ENCODE measurements at regions not wholly inside any gene's neighbourhood (a gene's known extent, or its start where the extent isn't known, plus 50 kb on each side); places are given as distances from the start of the nearest gene placed in this dataset.

DNA sequence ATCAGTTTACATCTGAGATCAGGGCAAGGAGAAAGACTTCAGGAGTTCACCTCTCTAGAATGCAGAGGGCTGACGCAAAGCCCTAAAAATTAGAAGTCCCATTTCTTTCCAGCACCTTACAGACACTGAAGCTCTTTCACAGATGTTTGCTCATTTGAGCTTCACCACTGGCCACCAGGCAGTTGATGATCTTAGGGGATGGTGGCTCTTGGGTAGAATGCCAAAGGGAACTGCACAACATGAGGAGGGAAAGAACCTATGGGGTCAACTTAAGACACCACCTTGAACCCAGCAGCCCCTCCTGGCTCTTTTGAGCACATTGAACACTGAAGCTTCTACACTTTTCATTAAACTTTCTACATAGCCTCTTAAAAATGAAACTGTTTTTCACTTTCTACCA is 390.3 kb upstream of the CELF2 start:
- DNase-seq (ENCODE audit: low read depth in 1 of 2, low spot score in 1 of 2) = no peak

DNA sequence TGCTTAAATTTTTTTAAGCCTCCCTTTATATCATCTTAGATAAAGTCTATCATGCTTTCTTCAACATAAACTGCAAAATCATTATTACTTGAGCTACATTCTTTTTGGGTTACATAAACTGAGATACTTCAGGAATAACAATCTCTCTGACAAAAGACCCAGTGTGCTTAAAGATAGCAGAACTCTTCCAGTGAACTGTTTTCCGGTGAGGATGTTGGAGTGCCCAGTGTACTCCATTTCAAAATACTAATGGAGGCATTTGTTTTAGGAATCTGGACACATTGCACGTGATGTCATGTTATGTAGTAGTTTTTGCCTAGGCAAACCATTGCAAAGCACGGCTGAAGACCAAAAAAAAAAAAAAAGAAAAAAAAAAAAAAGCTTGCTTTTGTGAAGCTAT is 388.2 kb upstream of the CELF2 start:
- no peak for DNase-seq (ENCODE audit: low read depth in 1 of 2, low spot score in 1 of 2)

DNA sequence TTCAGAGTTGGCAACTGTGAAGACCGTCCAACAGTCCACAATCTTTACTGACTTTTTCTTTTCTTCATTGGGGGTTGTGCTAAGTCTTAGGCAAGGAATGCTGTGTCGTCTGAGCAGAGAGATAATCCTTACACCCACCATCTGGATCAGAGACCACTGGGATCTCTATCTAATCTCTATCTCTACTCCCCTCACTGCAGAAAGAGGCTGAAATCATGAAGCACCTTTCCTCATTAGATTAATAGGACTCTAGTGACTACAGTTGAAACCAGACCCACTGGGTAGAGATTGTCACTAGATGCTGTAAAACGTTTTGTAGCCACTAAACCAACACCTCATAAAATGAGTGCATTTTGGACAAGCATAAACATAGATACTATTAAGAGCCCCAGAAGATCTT is 387.4 kb upstream of the CELF2 start:
- DNase-seq (ENCODE audit: low read depth in 1 of 2, low spot score in 1 of 2) = no peak

DNA sequence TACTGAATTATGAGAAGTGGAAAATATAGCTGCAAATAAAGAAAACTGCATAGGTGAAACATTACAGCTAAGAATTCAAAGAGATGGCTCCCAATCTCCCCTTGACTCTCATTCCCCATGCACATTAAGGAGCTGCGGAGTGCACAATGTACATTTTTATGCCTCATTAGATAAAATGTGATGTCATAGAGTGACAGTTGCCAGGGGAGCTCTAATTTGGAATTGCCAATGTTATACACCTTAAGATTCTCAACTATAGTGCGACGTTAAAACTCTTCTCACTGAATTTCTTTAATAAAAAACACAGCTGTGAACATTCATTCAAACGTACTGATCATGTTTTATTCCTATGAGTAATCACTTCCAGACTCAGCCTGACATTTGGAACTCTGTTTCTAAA is 386.9 kb upstream of the CELF2 start:
- DNase-seq (ENCODE audit: low read depth in 1 of 2, low spot score in 1 of 2) = no peak

DNA sequence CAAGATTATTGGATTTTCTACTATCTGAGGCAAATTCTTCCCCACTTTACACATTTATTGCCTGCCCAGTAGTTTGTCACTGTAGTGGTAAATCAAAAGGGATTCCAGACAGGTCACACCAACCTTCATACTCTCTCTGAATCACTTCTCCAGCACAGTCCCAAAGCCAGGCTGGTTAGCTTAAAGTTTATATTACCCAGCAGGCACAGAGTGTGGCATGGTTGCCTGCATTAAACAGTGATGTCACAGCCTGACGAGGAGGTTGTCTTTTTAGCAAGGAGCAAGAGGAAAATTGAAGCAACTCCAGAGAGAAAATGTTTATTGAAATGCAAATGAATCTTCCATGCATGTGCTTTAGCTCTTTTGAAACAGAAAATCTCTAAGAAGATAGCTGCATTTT is 375.5 kb upstream of the CELF2 start:
- no peak for DNase-seq (ENCODE audit: low read depth in 1 of 2, low spot score in 1 of 2)

DNA sequence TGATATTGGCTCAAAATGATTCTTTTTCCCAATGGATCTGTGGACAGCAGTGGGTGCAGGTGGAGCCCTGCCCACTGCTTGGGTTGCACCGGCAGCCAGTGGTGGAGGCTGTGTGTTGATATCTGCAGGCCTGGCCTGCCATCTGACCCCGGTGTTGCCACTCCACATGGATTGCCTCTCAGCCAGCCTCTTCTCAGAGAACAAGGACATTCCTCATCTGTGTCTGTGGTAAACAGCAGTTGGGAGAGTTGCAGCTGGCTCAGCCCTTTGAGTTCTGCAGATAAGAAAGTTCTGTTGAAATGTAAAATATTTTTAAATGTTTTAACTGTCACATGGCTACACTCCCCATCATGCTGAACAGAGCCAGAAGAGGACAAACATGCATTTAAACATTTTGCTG is 374.9 kb upstream of the CELF2 start:
- DNase-seq (ENCODE audit: low read depth in 1 of 2, low spot score in 1 of 2) = no peak

DNA sequence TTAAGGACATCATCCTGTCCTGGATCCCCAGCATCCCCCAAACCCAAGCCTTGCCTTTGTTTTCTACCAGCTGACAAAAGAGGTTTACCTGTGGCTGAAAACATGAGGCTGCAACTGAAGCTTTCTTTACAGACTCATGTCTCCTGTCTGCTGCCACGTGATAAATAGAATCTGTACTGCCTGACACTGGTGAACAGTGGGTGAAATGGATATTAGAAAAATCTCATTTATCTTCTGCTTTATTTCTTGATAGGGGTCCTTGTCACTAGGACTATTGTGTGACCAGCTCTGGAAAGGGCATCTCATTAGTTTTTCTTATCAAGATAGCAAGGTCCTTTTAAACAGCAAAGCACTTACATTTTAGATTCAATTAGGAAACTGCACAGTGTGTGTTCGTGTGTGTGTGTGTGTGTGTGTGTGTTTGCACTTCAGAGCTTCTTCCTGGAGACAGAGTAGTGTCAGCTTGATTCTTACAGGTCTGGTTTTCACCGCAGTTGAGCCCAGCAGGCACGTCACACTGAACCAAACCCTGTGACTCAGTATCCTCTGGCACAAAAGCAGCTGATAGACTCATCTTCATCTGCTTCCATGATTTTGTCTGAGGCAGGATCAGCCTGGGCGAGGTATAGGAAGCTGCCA is 373.5 kb upstream of the CELF2 start:
- no peak for DNase-seq (ENCODE audit: low read depth in 1 of 2, low spot score in 1 of 2)

DNA sequence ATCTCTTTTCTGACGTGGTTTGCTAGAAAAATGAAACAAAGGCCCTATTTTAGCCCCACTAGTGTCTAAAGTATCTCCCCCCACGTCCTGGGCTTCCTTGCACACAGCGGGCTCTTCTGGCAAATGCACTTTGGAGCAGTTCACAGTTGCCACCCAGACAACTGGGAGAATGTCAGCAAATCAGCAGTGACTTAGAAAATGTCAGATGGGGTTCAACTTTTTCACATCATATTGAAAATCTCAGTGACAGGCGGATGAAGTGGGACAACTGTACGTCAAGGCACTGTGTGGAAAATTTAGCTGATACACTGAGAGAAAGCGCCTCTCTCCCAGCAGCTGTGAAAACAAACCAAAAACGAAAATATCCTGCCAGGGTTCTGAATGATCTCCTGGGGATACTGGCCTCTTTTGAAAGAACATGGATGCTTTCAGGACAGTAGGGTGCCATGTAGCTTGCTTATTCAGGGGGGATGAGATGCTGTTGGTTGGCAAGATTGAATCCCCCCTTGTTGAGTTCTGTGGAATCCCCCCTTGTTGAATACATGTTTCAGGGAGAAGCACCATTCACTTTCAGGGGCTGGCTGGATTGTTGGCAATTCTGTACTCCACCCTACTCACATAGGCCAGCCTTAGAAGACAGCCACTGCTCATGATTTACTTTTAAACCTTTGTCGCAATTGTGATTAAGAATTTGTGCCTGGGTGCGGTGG is 372.8 kb upstream of the CELF2 start:
- DNase-seq (ENCODE audit: low read depth in 1 of 2, low spot score in 1 of 2) = no peak

DNA sequence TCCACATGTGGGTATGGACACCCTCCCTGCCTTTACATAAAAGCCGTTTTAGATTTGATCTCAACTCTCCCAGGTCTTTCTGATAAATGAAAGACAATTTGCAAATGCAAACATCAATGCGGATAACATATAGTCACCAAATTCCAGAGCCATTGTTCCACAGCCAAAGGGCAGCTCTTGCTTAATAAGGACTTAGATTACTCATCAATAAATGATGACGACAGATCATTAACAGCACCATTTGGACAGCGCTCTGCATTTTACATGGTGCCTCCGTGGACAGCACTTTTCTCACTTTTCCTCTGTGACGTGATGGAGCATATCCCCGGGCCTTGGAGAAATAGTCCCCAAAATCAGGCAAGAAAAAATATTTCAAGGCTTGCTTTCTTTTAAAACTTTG is 370.3 kb upstream of the CELF2 start:
- DNase-seq (ENCODE audit: low read depth in 1 of 2, low spot score in 1 of 2) = no peak

DNA sequence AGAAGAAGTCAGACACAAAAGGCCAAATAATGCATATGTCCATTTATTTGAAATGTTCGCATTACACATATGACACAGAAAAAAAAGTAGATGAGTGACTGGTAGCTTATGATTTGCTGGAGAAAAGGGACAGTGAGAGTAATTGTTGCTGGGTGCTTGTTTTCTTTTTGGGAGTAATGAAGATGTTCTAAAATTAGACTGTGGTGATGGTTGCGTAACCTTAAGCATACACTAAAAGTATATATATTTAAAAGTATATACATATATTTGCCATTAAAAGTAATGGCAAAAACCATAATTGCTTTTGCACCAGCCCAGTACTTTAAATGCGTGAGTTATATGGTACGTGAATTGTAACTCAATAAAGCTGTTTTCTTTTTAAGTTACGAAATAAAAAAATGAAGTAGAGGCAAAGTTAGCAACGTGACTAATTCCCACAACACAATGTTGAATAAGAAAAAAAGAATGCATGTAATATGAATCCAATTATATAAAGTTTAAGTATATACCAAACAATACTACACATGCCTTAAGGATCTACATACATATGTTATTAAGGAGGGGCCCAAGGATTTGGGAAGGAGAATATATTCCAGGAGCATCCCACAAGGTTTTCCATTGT is 360.4 kb upstream of the CELF2 start:
- no peak for DNase-seq (ENCODE audit: low read depth in 1 of 2, low spot score in 1 of 2)

DNA sequence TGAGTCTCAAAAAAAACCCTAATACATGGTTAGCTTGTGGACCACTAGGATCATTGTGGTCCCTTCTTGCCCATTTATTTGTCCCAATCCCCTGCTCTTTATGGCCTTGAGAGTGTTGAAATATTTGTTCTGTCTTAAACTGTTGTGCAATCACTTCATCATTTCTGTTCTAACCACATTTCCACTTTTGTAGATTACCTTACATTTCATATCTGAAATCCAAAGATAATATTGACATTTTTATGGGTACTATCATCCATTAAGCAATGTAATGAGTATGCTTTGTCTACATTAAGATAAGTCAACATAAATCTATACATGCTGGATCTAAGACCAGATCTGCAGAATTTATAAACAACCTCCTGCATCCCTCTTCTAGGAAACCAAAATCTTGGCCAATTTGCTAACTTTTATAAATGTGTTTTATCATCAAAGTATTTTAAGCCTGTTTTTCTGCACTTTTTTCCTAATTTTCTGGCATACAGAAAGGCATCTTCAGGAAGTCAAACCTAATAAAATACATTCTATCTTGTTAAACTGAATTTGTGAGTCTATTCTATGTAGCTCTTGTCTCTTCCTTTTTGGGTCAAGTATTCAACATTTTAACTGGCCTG is 359.4 kb upstream of the CELF2 start:
- no peak for DNase-seq (ENCODE audit: low read depth in 1 of 2, low spot score in 1 of 2)

DNA sequence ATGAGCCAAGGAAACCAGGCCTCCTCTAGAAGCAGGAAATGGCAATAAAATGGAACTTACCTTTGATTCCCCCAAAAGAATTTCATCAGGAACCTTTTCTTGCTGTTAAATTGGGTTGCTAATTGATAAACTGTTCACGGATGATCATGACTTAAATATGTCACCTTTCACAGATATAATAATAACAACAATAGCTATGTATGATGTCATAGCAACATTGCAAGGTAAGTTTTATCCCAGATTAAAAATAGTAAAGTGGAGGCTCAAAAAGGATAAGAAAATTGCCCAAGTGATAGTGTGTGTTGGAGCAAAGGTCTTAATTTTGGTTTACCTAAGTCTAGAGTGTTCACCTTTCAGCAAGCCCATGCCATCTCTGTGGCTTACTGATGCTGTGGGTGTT is 357.6 kb upstream of the CELF2 start:
- DNase-seq (ENCODE audit: low read depth in 1 of 2, low spot score in 1 of 2) = no peak

DNA sequence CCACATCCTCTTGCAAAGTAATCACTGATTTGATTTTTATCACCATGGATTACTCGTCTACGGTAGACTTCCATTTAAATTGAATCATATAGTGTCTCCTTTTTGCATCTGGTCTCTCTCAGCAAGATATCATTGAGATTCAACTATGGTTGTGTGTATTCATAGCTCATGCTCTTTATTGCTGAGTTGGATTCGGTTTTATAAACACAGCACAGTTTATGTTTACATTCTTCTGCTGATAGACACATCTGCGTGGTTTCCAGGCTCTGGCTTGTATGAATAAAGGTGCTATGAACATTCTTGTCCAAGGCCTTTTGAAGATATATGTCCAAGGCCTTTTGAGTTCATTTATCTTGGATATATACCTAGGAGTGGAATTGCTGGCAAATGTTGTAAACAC is 356.5 kb upstream of the CELF2 start:
- no peak for DNase-seq (ENCODE audit: low read depth in 1 of 2, low spot score in 1 of 2)

DNA sequence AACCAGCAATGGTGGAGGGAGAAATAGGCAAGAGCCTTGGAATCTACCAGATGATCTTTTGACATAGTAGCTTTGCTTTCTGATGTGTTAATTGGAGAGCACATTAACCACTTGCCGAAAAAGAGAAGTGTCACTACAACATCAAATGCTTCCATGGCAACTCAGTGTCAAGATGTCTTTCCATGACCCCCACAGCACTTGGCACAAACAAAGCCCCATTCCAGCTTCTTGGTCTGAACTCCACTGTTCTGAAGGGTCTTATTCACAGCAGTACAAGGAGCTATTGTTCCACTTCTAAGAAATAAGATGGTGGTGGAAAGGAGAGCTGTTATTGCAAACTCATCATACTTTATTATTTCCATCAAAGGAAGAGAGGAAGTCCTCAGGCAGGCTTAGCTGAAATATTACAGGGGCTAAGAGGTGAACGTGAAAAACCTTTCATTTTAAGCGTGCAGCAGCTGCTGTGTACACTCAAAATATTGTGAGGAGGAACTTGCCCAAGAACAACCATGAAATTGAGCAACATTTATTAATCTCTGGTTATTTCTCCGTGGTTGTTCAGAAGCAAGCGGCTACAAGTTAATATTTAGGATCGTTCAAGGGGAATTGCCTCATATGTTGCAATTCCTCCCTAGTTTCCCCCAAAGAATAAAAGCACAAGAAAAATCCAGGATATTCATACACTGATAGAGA is 354.8 kb upstream of the CELF2 start:
- no peak for DNase-seq (ENCODE audit: low read depth in 1 of 2, low spot score in 1 of 2)

DNA sequence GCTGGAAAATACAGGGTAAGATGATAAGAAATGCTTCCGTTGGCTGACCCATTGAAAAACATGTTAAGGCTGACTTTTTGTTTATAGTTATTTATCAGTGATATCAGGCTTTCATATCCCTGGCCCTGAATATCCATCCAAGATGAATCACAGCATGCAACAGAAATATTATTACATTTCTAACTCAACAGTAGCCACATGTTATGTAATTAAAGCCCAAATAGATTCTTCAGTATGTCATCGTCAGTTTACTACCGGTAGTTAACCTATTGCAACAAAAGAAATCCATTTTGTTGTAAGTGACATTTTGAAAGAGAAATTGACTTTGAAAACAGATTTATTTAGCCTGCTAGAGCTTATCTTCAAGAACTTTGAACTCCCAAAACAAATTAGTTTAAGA is 354.1 kb upstream of the CELF2 start:
- no peak for DNase-seq (ENCODE audit: low read depth in 1 of 2, low spot score in 1 of 2)

DNA sequence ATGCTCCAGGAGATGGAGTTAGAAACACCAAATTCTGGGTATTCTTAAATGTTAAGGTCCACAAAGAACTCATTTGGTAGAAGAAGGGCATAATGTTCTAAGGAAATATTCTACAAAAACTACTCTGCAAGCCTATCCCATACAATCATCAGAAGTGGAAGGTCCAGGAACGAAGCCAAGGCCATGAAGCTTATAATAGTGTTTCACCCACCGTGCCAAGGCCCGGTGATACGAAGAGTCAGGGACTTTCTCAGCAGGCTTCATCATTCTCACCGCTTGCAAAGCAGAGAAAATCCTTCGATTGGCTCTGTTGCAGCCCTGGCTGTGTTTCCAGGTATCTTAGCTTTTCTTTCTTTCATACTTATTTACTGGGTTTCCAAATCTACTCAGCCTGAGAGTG is 351.9 kb upstream of the CELF2 start:
- no peak for DNase-seq (ENCODE audit: low read depth in 1 of 2, low spot score in 1 of 2)

DNA sequence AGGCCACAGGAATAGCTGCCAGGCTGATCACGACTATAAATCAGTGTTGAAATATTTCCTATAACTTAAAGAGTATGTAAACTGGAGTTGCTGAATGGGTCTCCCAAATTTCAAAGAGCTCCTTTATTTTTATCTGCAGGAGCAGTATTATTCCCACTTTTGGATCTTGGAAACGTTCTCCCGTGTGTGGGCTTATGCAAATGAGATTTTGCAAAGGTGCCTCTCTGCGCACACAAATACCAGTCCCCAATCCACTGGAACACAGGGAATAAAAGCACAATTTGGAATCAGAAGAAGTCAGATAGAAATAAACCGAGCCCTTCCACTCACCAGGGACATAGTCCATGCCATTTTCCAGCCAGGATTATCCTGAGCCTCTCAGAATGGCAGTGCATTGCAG is 350.2 kb upstream of the CELF2 start:
- no peak for DNase-seq (ENCODE audit: low read depth in 1 of 2, low spot score in 1 of 2)

DNA sequence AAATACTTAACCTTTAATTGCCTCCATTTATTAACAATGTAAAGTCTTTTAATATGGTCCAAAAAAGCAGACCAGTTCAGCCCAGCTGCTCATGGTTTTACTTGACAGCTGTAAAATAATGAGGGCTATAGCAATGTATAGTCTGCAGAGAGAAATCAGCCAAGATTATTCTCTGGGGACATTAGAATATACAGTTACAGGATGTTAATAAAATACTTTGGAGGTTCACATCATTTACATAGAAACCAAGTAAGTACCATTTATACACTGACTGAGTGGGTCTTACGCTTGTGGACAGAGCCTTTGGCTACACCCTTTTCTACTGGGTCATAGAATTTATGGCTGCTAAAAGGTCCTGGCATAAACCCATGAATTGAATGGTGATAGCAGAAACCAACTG is 340.7 kb upstream of the CELF2 start:
- DNase-seq (ENCODE audit: low read depth in 1 of 2, low spot score in 1 of 2) = no peak

DNA sequence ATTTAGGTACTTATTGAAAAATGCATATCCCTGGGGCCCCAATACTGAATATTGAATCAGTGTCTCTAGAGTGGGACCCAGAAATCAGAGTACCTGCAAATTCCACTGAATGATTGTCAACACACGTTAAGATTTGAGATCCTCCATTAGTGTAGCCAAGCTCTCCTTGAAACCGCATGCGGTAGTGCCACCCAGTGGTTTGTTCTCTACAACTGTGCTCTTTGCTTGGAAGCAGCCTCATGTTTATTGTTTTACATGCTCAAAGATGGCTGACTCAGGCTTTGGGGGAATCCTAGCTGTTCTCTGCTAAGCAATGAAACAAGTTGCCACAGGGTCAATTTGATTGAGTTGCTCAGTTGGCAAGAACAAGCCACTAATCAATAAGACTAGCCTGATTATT is 340.2 kb upstream of the CELF2 start:
- DNase-seq (ENCODE audit: low read depth in 1 of 2, low spot score in 1 of 2) = no peak

DNA sequence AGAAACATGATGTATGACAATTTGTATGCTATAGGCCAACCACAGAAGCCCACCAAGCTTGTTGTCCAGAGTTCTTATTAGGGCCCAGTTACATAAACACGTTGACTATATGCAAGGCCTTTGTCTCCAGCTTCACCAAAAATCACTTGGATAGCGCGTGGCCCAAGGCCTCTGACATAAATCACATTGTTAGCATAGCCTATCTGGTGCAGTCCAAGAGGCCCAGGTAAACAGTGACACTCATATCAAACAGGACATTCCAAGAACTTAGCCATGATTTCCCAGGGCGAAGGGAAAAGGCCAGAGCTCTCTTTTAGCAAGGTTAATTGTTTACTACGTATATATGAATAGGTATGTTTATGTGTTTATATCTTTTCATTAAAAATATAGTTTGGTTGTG is 337.2 kb upstream of the CELF2 start:
- no peak for DNase-seq (ENCODE audit: low read depth in 1 of 2, low spot score in 1 of 2)

DNA sequence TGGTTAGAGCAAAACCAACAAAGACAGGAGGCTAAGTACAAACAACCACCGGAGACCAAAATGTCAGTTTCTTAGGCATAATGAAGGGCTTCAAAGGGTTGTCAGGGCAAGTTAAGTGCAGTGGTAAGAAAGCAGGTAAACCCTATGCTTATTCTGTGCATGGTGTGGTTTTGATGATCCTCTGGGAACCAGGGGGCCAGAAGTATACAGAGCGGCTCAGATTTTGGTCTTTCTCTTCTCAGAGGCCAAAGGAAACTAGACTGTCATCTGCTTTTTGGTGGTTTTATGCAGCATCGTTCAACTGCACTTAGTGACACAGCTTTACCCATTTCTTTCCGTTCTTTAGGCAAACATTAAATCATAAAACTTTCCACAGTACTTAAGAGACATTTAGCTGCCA is 332.7 kb upstream of the CELF2 start:
- no peak for DNase-seq (ENCODE audit: low read depth in 1 of 2, low spot score in 1 of 2)

DNA sequence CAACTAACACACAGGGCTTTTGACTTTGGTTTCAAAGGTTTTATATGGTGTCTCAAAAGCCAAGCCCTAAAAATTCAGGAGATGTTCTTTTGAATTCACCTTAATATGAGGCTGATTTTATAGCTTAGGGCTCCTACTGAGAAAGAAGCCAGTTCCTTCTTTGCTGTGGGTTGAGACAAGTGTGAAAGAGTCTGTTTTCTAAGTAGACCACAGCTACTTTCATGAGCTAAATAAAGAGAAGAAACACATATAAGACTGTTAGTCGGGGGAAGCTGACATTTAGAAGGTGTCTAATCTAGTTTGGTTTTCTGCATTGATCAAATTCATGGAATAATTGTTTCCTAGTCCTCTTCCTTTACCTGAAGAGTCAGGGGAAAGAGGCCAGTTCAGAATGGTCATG is 332.1 kb upstream of the CELF2 start:
- DNase-seq (ENCODE audit: low read depth in 1 of 2, low spot score in 1 of 2) = no peak

Measured in activated T-helper 1 cell treated with anti-CD3 and anti-CD28 coated beads, Interleukin-2, amount 50 U/mL, for 16 hours (primary cell).